SK-N-SH (cell line): ENCODE measurements at regions not wholly inside any gene's neighbourhood (a gene's known extent, or its start where the extent isn't known, plus 50 kb on each side); places are given as distances from the start of the nearest gene placed in this dataset.

ENCODE experiments used
- MXI1 ChIP-seq: IDR thresholded peaks from 2 replicates; pipeline ENCODE4 v1.6.1; 2012; ENCODE audit warnings: mild to moderate bottlenecking, low read depth, low read length, improper control_type of control experiment
- USF2 ChIP-seq: fragments of 150-350 bp; IDR thresholded peaks from 2 replicates; pipeline ENCODE4 v1.6.1; 2017; ENCODE audit warnings: antibody characterized with exemption, low read length, low read depth, borderline replicate concordance
- TF ChIP-seq, protein P1 (sequence below): fragments of 200-600 bp; sonication (generic); IDR thresholded peaks from 2 replicates; pipeline ENCODE4 v1.6.1; 2017; ENCODE audit warnings: antibody characterized with exemption, mild to moderate bottlenecking, moderate library complexity

DNA sequence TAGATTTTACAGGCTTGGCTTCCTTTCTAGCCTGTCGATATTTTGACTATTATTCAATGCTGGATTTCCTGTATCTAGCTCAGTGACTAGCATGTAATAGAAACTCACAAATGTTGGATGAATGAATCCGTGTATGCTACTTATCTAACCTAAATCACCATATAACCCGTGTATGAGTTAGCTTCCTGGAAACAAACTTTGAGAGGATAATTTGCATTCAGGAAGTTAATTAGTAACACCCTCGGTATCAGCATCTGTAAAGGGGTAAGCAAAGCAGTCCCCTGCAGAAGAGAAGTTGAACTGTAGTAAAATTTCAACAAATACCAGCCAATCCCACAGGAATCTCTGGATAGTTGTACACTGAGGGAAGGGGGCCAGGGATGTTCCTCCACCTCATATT lies 269.4 kb upstream of the LRATD1 start:
- TF ChIP-seq, protein P1, sequence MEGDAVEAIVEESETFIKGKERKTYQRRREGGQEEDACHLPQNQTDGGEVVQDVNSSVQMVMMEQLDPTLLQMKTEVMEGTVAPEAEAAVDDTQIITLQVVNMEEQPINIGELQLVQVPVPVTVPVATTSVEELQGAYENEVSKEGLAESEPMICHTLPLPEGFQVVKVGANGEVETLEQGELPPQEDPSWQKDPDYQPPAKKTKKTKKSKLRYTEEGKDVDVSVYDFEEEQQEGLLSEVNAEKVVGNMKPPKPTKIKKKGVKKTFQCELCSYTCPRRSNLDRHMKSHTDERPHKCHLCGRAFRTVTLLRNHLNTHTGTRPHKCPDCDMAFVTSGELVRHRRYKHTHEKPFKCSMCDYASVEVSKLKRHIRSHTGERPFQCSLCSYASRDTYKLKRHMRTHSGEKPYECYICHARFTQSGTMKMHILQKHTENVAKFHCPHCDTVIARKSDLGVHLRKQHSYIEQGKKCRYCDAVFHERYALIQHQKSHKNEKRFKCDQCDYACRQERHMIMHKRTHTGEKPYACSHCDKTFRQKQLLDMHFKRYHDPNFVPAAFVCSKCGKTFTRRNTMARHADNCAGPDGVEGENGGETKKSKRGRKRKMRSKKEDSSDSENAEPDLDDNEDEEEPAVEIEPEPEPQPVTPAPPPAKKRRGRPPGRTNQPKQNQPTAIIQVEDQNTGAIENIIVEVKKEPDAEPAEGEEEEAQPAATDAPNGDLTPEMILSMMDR: no peak
- TF ChIP-seq USF2 (no peak), MXI1 (no peak)
